ENCODE measurements at regions not wholly inside any gene's neighbourhood (a gene's known extent, or its start where the extent isn't known, plus 50 kb on each side); places are given as distances from the start of the nearest gene placed in this dataset.
A peak's percentile ranks its signal among the peaks of the same experiment; 100 is the strongest.
"Not testable (repeated sequence)": the region's sequence is repeated elsewhere in the genome, so short reads cannot be mapped to it uniquely, and the experiment has no call there.

DNA sequence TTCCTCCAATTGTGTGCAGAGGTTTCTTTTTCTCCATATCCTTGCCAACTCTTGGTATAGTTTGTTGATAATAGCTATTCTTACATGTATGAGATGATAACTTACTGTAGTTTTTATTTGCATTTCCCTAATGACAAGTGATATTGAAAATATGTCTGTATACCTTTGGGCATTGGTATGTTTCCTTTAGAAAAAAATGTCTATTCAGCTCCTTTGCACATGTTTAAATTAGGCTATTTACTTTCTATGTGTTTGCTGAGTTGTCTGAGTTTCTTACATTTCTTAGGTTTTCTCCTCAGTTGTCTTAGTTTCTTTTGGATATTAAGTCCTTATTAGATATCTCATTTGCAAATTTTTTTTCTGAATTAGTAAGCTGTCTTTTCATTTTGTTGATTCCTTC lies 487.3 kb upstream of the EPHA5 start:
- DNase-seq (ENCODE audit: low spot score): no peak

DNA sequence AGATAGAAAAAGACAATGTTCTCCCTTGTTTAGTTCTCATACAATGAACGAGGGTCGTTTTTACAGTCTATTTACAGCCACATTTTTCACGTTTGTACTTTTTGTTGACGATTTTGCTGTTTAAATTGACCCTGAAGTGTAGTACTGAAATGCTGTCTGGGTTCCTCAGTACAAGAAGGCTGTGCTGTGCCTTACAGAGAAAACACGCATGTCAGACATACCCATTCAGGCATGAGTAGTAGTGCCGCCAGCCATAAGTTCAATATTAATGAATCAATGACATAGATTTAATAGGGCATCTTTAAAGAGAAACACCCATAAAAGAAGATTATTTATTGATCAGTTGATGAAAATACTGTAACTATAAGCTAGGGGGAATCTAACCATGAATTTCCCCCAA lies 459.8 kb upstream of the EPHA5 start:
- DNase-seq (ENCODE audit: low spot score): no peak

DNA sequence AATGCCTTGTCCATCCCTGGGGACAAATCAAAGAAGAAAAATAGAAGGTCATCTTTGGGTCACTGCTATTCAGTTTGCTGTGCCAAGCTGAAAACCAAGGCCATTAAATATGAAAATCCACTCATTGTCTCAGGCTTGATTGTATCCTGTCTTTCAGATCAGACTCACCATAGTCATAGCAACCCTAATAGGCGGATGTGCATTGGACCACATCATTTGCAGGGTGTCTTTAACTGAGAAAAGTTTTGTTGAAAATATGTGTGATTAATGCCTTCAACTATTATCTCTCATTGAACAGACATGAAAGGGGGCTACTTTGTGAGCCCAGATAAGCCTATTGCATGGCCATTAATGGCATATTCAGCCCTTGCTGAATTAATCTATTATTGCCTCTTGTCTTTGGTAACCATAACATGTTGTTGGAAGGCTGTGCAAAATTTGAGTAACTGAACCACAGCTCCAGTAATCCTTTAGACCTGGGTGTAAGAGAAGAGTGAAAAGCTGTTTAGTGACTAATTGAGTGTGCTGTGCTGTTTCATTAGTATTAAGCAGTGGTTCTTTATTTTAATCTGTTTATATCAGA lies 453.6 kb upstream of the EPHA5 start:
- no peak for DNase-seq (ENCODE audit: low spot score)

DNA sequence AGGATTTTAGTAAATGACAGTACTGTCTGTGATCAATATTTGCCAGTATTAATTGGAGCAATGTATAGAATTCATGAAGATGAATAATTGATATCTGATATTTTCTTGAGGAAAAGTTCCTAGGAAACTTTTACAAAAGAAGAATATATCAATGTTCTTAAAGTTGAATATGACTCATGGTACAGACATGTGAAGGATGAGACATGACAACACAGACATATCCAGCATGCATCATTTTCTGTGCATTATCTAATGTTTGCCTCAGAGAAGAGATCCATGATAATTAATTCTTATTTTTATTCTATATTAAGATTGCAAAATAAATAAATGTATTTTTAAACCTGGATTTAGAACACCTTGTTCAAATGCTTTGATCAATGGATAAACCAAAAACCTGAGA lies 452.9 kb upstream of the EPHA5 start:
- DNase-seq (ENCODE audit: low spot score): no peak

DNA sequence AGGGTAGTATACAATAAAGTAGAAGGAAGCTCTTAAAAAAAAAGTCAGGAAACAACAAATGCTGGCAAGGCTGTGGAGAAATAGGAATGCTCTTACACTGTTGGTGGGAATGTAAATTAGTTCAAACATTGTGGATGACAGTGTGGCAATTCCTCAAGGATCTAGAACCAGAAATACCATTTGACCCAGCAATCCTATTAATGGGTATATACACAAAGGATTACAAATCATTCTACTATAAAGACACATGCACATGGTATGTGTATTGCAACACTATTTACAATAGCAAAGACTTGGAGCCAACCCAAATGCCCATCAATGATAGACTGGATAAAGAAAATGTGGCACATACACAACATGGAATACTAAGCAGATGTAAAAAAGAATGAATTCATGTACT lies 444.9 kb upstream of the EPHA5 start:
- DNase-seq (ENCODE audit: low spot score): not testable (repeated sequence)

DNA sequence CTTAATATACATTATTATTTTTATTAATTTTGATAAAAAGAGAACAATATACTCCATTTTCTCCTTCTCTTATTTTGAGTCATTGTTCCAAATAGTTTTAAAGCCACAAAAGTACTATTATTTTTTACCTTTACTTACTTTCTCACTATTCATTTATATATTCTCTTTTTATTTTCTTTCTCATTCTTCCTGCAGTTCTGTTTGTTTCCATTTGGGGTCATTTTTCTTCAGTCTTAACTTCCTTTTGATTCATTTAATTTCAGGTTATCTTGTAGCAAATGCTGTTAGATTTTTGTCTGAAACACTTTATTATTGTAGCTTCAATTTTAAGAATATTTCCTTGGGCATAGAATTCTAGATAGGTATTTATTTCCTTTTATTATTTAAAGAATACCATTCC lies 438.6 kb upstream of the EPHA5 start:
- DNase-seq (ENCODE audit: low spot score): no peak

DNA sequence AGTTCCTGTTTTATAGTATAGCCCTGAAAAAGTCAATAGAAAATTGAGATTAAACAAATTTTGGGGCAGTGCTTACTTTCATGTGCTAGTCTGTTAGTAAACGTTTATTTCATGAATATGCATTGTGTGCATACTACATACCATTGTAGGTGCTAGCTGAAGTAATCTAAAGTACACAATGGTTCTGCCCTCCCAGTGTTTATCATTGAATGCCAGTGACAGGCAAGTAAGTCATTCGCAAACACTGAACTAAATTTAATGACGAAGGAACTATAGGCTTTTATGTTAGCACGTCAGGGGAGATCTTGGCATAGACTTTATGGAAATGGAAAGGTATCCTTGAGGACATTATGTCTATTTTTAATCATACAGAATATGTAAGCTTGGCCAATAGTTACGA lies 426.9 kb upstream of the EPHA5 start:
- DNase-seq (ENCODE audit: low spot score): no peak

DNA sequence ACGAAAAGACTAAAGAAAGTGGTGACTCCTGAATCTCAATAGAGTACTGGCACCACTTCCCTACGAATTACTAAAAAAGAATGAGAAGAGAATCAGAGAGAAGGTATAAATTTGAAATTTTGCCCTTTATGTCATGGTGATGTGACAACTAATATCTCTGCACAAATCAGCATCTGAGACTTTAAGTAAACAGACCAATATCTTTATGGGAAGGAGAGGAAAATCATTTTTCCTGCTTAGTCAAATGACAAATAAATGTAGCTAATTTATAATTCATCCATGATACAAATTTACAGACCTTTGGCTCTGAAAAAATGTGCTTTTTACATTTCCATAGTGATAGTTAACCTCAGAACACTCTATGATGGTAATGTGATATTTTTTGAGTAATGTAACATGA lies 424.8 kb upstream of the EPHA5 start:
- DNase-seq (ENCODE audit: low spot score): no peak

DNA sequence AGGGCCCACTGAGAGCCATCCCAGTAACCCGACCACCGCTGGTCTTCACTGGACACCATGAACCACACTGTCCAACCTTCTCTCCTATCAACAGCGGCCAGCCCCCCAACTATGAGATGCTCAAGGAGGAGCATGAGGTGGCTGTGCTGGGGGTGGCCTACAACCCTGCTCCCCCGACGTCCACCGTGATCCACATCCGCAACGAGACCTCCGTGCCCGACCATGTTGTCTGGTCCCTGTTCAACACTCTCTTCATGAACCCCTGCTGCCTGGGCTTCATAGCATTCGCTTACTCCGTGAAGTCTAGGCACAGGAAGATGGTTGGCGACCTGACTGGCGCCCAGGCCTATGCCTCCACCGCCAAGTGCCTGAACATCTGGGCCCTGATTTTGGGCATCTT lies 423.8 kb upstream of the EPHA5 start:
- no peak for DNase-seq (ENCODE audit: low spot score)

DNA sequence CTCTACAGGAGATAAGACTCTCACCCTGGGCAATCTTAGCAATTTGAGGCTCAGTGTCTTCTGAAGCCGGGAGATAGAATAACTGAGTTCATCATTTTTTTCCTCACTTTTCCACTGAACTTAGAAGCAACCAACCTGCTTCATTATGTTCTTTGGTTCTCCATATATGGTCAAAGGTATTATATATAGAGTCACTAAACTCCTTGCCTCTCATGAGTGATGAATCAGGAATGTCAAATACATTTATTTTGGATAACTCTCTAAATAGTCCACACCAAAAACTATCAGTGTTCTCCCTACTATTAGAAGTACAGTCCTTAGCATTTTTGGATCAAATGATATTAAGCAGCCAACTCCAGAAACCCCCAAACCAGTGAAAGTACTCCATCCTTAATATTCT lies 421.5 kb upstream of the EPHA5 start:
- DNase-seq (ENCODE audit: low spot score): no peak

DNA sequence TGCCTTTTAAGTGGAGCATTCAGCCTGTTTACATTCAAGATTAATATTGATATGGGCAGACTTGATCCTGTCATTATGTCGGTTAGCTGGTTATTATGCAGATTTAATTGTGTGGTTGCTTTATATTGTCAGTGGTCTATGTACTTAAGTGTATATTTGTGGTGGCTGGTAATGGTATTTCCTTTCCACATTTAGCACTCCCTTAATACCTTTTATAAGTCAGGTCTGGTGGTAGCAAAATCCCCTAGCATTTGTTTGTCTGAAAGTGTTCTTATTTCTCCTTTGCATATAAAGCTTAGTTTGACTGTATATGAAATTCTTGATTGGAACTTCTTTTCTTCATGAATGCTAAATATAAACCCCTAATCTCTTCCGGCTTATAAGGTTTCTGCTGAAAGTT lies 403.7 kb upstream of the EPHA5 start:
- DNase-seq (ENCODE audit: low spot score): no peak

DNA sequence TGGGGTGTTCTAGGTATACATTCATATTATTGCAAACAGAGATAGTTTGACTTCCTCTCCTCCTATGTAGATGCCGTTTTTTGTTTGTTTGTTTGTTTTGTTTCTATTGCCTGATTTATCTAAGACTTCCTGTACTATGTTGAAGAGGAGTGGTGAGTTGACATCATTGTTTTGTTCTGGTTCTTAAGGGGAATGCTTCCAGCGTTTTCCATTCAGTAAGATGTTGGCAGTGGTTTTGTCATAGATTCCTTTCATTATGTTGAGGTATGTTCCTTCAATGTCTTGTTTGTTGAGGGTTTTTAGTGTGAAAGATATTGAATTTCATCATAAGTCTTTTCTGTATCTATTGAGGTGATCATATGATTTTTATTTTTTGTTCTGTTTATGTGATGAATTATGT lies 401.6 kb upstream of the EPHA5 start:
- DNase-seq (ENCODE audit: low spot score): no peak

DNA sequence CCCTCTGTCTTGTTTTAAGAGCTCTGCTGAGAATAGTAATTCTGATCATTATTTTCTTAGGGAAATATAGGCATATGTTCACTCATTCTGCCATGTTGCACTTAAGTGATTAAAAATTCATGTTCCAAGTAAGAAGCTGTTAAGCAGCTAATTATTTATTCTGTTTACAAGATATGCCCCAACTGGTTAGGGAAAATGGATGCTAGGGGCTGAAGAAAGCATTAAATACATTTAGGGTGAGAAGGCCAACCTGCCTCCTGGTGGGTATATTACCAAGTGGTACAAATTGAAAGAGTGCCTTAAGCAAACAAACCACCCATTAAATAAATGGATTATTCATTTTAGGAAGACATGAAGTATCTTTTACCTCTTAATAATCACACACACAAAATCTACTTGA lies 392.6 kb upstream of the EPHA5 start:
- DNase-seq (ENCODE audit: low spot score): no peak

DNA sequence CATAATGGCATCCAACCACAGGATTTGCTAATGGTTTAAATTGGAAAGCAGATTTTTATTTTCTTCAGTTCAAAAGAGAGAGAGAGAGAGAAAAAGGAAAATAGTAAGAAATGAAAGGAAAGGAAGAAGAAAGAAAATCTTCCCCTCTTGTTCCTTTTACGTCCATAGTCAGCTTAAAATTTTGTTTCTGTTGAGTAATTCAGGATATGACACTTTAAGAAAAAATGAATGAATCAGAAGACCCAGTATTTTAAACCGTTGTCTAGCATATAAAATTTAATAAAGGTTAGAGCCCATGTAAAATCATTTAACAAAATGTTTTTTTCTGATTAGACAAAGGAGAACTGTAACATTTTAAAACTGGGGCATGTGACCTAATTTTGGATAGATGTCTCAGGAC lies 391.8 kb upstream of the EPHA5 start:
- no peak for DNase-seq (ENCODE audit: low spot score)

DNA sequence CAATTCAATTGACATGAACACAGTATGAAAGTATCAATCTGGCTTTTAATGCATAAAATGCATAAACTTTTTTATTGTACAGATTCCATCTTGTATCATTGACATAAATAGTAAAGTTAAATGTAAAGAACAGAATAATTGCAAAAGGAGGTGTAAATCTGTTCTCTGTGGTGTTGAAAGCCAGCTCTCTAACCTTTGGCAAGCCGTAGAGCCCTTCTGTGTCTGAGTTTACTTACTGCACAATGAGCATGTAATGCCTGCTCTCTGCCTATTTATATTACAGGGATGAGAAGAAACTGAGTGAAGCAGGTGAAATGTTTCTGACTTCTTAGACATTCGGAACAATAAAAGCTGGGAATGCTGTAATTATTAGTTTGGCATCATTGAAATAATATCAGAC lies 389.3 kb upstream of the EPHA5 start:
- no peak for DNase-seq (ENCODE audit: low spot score)

DNA sequence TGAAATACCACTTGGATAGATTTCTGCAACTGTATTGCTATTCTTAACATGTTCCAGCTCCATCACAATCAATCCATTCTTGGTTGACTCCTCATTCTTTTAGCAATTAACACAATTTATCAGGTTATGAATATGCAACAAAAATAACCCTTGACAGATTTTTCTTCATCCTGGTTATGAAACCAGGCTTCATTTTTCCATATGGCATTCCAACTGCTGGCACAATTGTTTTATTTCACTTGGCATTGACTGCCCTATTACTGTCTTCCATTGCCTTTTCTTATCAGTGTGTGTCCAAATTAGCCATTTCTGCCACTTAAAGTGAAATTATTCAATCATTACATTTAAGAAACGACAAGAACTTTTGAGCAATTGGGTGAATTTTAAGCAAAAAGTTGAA lies 388.8 kb upstream of the EPHA5 start:
- DNase-seq (ENCODE audit: low spot score): peak; percentile 3

DNA sequence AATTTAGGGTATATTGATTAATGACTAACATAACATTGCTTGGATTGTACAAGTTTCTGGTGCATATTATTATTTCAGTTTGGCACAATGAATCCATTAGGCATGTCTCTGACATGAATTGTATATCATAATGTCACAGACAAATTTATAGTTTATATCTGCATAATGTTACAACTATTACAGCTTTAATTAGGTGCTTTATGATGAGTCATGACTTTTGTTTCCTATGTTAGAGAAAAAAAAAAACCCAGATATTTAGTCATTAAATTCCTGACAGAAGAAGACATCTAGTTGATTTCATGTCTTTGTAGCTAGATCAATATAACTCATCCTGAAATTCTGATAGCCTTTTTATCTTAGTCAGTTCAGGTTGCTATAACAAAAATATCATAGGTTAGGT lies 385.7 kb upstream of the EPHA5 start:
- no peak for DNase-seq (ENCODE audit: low spot score)

DNA sequence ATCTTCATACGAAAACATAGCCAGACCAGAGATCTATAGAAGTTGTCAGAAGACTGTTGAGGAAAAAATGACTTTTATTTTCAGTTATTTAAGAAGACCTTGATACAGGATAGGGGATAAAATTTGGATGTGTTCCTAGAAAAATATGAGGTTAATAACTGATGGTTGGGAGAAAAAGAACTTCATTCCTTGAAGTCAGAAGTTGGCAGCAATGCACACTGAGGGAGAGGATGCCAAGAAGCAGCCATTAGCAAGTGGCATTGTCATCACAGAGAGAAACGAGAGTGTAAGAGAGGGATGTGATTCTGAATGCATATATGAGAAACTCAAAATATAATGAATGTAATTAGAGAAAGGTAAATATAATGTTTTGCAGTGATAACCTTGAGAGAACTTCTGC lies 382.1 kb upstream of the EPHA5 start:
- peak; percentile 7 for DNase-seq (ENCODE audit: low spot score)

DNA sequence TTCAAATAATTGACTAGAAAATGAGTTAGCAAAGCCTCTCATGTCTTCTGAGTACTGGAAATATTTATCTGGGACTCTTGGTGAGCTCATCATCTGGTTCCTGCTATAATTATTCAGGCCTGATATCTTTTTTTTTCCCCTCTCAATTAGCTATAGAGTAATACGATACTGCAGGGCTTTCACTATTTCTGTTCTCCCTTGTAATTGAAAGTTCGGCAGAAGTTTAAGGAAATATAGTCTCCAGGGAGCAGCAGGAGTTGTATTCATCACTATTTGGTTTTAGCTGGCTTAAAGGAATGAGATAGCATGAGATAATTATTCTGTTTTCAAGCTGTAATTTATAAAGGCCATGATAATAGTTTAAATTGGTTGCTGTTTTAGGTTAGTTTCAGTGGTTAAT lies 378.6 kb upstream of the EPHA5 start:
- DNase-seq (ENCODE audit: low spot score): no peak

DNA sequence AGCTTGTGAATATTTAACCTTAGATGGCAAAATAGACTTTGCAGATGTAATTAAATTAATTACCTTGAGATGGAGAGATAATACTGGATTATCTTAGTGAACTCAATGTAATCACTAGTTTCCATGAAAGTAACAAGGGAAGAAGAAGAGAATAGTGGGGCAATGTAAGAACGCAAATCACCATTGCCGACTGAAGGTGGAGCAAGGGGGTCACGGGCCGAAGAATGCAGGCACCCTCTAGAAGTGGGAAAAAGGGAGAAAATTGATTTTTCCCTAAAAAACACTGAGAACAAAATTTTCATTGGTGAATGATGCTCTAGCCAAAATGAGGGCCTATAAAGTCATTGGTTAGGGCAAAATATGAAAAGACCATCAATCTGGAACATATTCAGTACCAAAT lies 375.6 kb upstream of the EPHA5 start:
- DNase-seq (ENCODE audit: low spot score): no peak

DNA sequence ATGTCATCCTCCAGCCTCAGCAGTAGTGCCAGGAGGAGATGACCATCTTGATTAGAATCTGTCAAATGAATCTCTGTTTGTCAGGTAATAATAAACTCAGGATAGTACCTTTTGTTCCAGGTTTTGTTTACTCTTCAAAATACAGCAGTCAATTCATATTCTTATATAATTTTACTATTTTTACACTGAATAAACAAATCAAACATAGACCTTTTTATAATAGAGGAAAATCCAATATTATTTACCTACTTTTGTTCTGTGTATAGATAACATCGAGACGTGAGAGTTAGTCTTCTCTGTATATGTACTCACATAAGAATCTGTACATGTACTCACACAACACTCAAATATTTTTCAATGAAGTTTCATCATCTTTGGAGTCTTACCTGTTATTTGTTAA lies 365.4 kb upstream of the EPHA5 start:
- no peak for DNase-seq (ENCODE audit: low spot score)

DNA sequence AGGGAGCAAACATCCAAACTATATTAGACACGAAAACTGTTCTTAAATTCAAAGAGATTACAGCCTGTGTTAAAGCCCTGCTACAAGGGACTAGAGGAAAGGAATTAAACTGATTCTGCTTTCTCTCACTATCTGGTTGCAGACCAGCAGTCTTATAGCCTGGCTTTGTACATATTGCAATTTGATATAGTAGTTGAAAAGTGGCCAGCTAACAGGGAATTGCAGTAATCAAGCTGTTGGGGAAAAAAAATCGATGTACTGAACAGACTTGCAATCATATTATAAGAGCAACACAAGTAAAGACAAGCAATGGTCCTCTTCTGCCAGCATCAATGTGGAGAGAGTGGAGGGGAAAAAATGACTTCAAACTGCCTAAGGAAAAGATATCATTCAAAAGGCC lies 364.4 kb upstream of the EPHA5 start:
- no peak for DNase-seq (ENCODE audit: low spot score)

DNA sequence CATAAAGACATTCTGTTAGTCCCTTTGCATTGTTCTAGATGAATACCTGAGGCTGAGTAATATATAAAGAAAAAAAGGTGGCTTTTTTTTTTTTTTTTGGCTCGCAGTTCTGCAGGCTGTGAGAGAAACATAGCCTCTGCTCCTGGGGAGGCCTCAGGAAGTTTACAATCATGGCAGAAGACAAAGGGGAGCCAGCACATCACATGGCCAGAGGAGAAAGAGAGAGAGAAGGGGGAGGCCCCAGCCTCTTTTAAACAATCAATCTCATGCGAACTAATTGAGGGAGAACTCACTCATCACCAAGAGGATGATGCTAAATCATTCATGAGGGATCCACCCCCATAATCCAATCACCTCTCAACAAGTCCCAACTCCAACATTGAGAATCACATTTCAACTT lies 364.0 kb upstream of the EPHA5 start:
- no peak for DNase-seq (ENCODE audit: low spot score)

DNA sequence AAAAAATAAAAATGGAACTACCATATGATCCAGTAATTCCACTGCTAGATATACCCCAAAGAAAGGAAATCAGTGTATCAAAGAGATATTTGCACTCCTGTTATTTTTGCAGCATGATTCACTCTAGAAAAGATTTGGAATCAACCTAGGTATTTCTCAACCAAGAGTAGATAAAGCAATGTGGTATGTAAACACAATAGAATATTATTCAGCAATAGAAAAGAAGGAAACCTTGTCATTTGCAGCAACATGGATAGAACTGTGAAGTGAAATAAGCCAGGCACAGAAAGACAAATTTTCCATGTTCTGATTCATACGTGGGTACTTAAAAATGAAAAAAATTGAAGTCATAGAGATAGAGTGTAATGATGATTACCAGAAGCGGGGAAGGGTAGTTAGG lies 362.3 kb upstream of the EPHA5 start:
- no peak for DNase-seq (ENCODE audit: low spot score)

DNA sequence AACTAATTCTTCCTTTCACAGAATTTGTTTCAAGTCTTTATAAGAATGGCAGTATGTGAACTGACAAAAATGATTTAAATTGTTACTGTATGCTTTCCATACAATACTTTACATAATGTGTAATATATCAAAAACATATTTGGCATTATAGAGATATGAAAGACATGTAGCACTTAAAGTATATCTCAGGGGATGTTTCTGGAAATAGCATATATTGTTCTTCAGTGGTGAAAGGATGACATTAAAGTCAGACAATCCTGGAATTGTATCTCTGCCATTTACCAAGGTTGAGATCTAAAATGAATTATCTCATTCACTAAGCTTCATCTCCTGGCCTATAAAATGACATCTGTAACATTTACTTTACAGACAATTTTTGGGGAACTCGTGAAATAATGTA lies 358.4 kb upstream of the EPHA5 start:
- no peak for DNase-seq (ENCODE audit: low spot score)

Data from pons (tissue), 1 donor.